RWPE2 (cell line): ENCODE measurements at regions not wholly inside any gene's neighbourhood (a gene's known extent, or its start where the extent isn't known, plus 50 kb on each side); places are given as distances from the start of the nearest gene placed in this dataset.

ENCODE experiments used
- ATAC-seq: fragments of 200-7000 bp; cut with Tn5 transposase; 3 replicates; pipeline ENCODE4 v1.9.1; 2021; ENCODE audit warnings: low read depth
- DNase-seq: peaks from one replicate; pipeline ENCODE4 v3.0.0-alpha.2; 2020; ENCODE audit warnings: low spot score
- H3K27ac ChIP-seq: fragments of 450-650 bp; 2 replicates; pipeline ENCODE4 v1.5.1; 2017; ENCODE audit warnings: mild to moderate bottlenecking; ENCODE audit not compliant: poor library complexity, severe bottlenecking
- H3K27me3 ChIP-seq: fragments of 250-450 bp; sonication (Bioruptor Pico); 2 replicates; pipeline ENCODE4 v1.5.1; 2021; ENCODE audit warnings: mild to moderate bottlenecking, moderate library complexity; ENCODE audit not compliant: insufficient read depth, poor library complexity, severe bottlenecking
- H3K36me3 ChIP-seq: fragments of 250-450 bp; sonication (Bioruptor Pico); 2 replicates; pipeline ENCODE4 v1.5.1; 2020; ENCODE audit warnings: low read depth, mild to moderate bottlenecking, moderate library complexity
- H3K4me1 ChIP-seq: fragments of 250-450 bp; sonication (Bioruptor Pico); 2 replicates; pipeline ENCODE4 v1.5.1; 2021; ENCODE audit warnings: mild to moderate bottlenecking, moderate library complexity; ENCODE audit not compliant: insufficient read depth, poor library complexity, severe bottlenecking
- H3K4me3 ChIP-seq: fragments of 250-450 bp; sonication (Bioruptor Pico); 2 replicates; pipeline ENCODE4 v1.5.1; 2021; ENCODE audit warnings: mild to moderate bottlenecking, moderate library complexity; ENCODE audit not compliant: severe bottlenecking
- H3K9me3 ChIP-seq: fragments of 250-450 bp; sonication (Bioruptor Pico); 2 replicates; pipeline ENCODE4 v1.5.1; 2021; ENCODE audit warnings: mild to moderate bottlenecking, moderate library complexity; ENCODE audit not compliant: severe bottlenecking
- CTCF ChIP-seq: fragments of 450-650 bp; IDR thresholded peaks from one replicate; pipeline ENCODE4 v1.5.1; 2017; ENCODE audit warnings: mild to moderate bottlenecking, moderate library complexity; ENCODE audit not compliant: poor library complexity, severe bottlenecking

GRCh38 chr9:23945897-23946296 is 119.9 kb upstream of the ELAVL2 start:
- H3K27me3 ChIP-seq: peaks cover 3% of the 10 kb centered on the region
- peaks cover 5% of the 10 kb centered on the region for H3K9me3 ChIP-seq
- DNase-seq (no peak), ATAC-seq (no peak)
- no peak for TF ChIP-seq CTCF
- H3K4me1 ChIP-seq: no peaks in the 10 kb centered on the region
- H3K4me3 ChIP-seq: no peak overlapping the region
- H3K27ac ChIP-seq: no peak overlapping the region
- H3K36me3 ChIP-seq: no peaks in the 10 kb centered on the region

GRCh38 chr9:23941051-23941450 is 115.0 kb upstream of the ELAVL2 start:
- TF ChIP-seq CTCF: no peak
- no peaks in the 10 kb centered on the region for H3K4me1 ChIP-seq
- H3K36me3 ChIP-seq: no peaks in the 10 kb centered on the region
- H3K4me3 ChIP-seq: no peak overlapping the region
- no peaks in the 10 kb centered on the region for H3K27me3 ChIP-seq
- DNase-seq: no peak
- no peak overlapping the region for H3K27ac ChIP-seq
- H3K9me3 ChIP-seq: peaks cover 5% of the 10 kb centered on the region
- peak; percentile 58; the same call in 1 of the 3 replicates for ATAC-seq

GRCh38 chr9:23938908-23939307 is 112.9 kb upstream of the ELAVL2 start:
- no peaks in the 10 kb centered on the region for H3K4me1 ChIP-seq
- no peak overlapping the region for H3K27ac ChIP-seq
- H3K9me3 ChIP-seq: no peaks in the 10 kb centered on the region
- no peaks in the 10 kb centered on the region for H3K36me3 ChIP-seq
- no peak overlapping the region for H3K4me3 ChIP-seq
- DNase-seq (no peak), ATAC-seq (no peak)
- TF ChIP-seq CTCF: no peak
- H3K27me3 ChIP-seq: peaks cover 4% of the 10 kb centered on the region

- ATAC-seq (no peak), DNase-seq (no peak)
- no peak for TF ChIP-seq CTCF
- Histone ChIP-seq H3K9me3 (no peaks in the 10 kb centered on the region), H3K4me1 (no peaks in the 10 kb centered on the region), H3K4me3 (no peak overlapping the region), H3K27me3 (peaks cover 4% of the 10 kb centered on the region), H3K27ac (no peak overlapping the region), H3K36me3 (no peaks in the 10 kb centered on the region)
Measured at GRCh38 chr9:23934291-23934906, 108.4 kb upstream of the ELAVL2 start.

- H3K36me3 ChIP-seq: no peaks in the 10 kb centered on the region
- H3K4me1 ChIP-seq: no peaks in the 10 kb centered on the region
- ATAC-seq: no peak
- no peak for TF ChIP-seq CTCF
- DNase-seq: no peak
- no peak overlapping the region for H3K27ac ChIP-seq
- H3K4me3 ChIP-seq: no peak overlapping the region
- no peaks in the 10 kb centered on the region for H3K9me3 ChIP-seq
- peaks cover 4% of the 10 kb centered on the region for H3K27me3 ChIP-seq
Measured at GRCh38 chr9:23933348-23933747, 107.3 kb upstream of the ELAVL2 start.
